ENCODE measurements at regions not wholly inside any gene's neighbourhood (a gene's known extent, or its start where the extent isn't known, plus 50 kb on each side); places are given as distances from the start of the nearest gene placed in this dataset.
A peak's percentile ranks its signal among the peaks of the same experiment; 100 is the strongest.
"Not testable (repeated sequence)": the region's sequence is repeated elsewhere in the genome, so short reads cannot be mapped to it uniquely, and the experiment has no call there.

- Mint-ChIP-seq H3K4me3 (ENCODE audit: low read depth) (no peak overlapping the region), H3K36me3 (ENCODE audit: low read depth) (no peaks in the 10 kb centered on the region), H3K4me1 (ENCODE audit: low read depth) (peaks cover 25% of the 10 kb centered on the region), H3K27ac (peak overlapping the region; percentile 81), H3K27me3 (ENCODE audit: low read depth) (no peaks in the 10 kb centered on the region), H3K9me3 (peaks cover 15% of the 10 kb centered on the region)
- no peak for DNase-seq (ENCODE audit: low spot score)
- intact Hi-C loops (cut with micrococcal nuclease): loop anchor here (10.0 kb wide), 1 partner anchor 268 kb away; the partner anchor contains the start of gene SCFD1
Observed at GRCh38 chr14:30356438-30357202, 202.3 kb upstream of the G2E3 start.

- Mint-ChIP-seq H3K27ac (no peak overlapping the region), H3K27me3 (ENCODE audit: low read depth) (no peaks in the 10 kb centered on the region), H3K4me1 (ENCODE audit: low read depth) (peaks cover 25% of the 10 kb centered on the region), H3K36me3 (ENCODE audit: low read depth) (no peaks in the 10 kb centered on the region), H3K4me3 (ENCODE audit: low read depth) (no peak overlapping the region), H3K9me3 (peaks cover 15% of the 10 kb centered on the region)
- DNase-seq (ENCODE audit: low spot score): no peak
- intact Hi-C loops (cut with micrococcal nuclease): loop anchor here (10.0 kb wide), 1 partner anchor 267 kb away; the partner anchor contains the start of gene SCFD1
Observed at GRCh38 chr14:30357791-30358190, 201.2 kb upstream of the G2E3 start.

- Mint-ChIP-seq H3K36me3 (ENCODE audit: low read depth) (no peaks in the 10 kb centered on the region), H3K4me3 (ENCODE audit: low read depth) (no peak overlapping the region), H3K9me3 (peaks cover 15% of the 10 kb centered on the region), H3K4me1 (ENCODE audit: low read depth) (no peaks in the 10 kb centered on the region), H3K27me3 (ENCODE audit: low read depth) (no peaks in the 10 kb centered on the region), H3K27ac (no peak overlapping the region)
- intact Hi-C loops (cut with micrococcal nuclease): no loop called here
- no peak for DNase-seq (ENCODE audit: low spot score)
Observed at GRCh38 chr14:30362369-30363218, 196.4 kb upstream of the G2E3 start.

GRCh38 chr14:30363219-30363880, 195.6 kb upstream of the G2E3 start:
- intact Hi-C loops (cut with micrococcal nuclease); H3K4me3 Mint-ChIP-seq (ENCODE audit: low read depth); H3K36me3 Mint-ChIP-seq (ENCODE audit: low read depth); DNase-seq (ENCODE audit: low spot score); H3K27ac Mint-ChIP-seq; H3K27me3 Mint-ChIP-seq (ENCODE audit: low read depth); H3K4me1 Mint-ChIP-seq (ENCODE audit: low read depth): not testable (repeated sequence)
- H3K9me3 Mint-ChIP-seq: peaks cover 15% of the 10 kb centered on the region

GRCh38 chr14:30369502-30370180, 189.3 kb upstream of the G2E3 start:
- H3K27ac Mint-ChIP-seq: no peak overlapping the region
- no peaks in the 10 kb centered on the region for H3K36me3 Mint-ChIP-seq (ENCODE audit: low read depth)
- no peak overlapping the region for H3K4me3 Mint-ChIP-seq (ENCODE audit: low read depth)
- no peaks in the 10 kb centered on the region for H3K4me1 Mint-ChIP-seq (ENCODE audit: low read depth)
- H3K9me3 Mint-ChIP-seq: no peaks in the 10 kb centered on the region
- intact Hi-C loops (cut with micrococcal nuclease): no loop called here
- H3K27me3 Mint-ChIP-seq (ENCODE audit: low read depth): peaks cover 5% of the 10 kb centered on the region
- no peak for DNase-seq (ENCODE audit: low spot score)

GRCh38 chr14:30373053-30373452, 185.9 kb upstream of the G2E3 start:
- intact Hi-C loops (cut with micrococcal nuclease): no loop called here
- Mint-ChIP-seq H3K4me3 (ENCODE audit: low read depth) (no peak overlapping the region), H3K27ac (no peak overlapping the region), H3K4me1 (ENCODE audit: low read depth) (no peaks in the 10 kb centered on the region), H3K9me3 (no peaks in the 10 kb centered on the region), H3K36me3 (ENCODE audit: low read depth) (no peaks in the 10 kb centered on the region), H3K27me3 (ENCODE audit: low read depth) (peaks cover 6% of the 10 kb centered on the region)
- no peak for DNase-seq (ENCODE audit: low spot score)

- intact Hi-C loops (cut with micrococcal nuclease): no loop called here
- no peak for DNase-seq (ENCODE audit: low spot score)
- Mint-ChIP-seq H3K9me3 (no peaks in the 10 kb centered on the region), H3K4me3 (ENCODE audit: low read depth) (no peak overlapping the region), H3K4me1 (ENCODE audit: low read depth) (no peaks in the 10 kb centered on the region), H3K27ac (no peak overlapping the region), H3K27me3 (ENCODE audit: low read depth) (peaks cover 9% of the 10 kb centered on the region), H3K36me3 (ENCODE audit: low read depth) (no peaks in the 10 kb centered on the region)
Observed at GRCh38 chr14:30373526-30373925, 185.4 kb upstream of the G2E3 start.

- intact Hi-C loops (cut with micrococcal nuclease): loop anchor here (1.0 to 2.0 kb wide), 3 partner anchors 21 to 147 kb away; no protein-coding TSS in a partner anchor
- Mint-ChIP-seq H3K4me3 (ENCODE audit: low read depth) (no peak overlapping the region), H3K27ac (no peak overlapping the region), H3K9me3 (no peaks in the 10 kb centered on the region), H3K4me1 (ENCODE audit: low read depth) (no peaks in the 10 kb centered on the region), H3K36me3 (ENCODE audit: low read depth) (no peaks in the 10 kb centered on the region), H3K27me3 (ENCODE audit: low read depth) (peaks cover 17% of the 10 kb centered on the region)
- peak; percentile 40 for DNase-seq (ENCODE audit: low spot score)
Observed at GRCh38 chr14:30375296-30375892, 183.6 kb upstream of the G2E3 start.

- intact Hi-C loops (cut with micrococcal nuclease): no loop called here
- Mint-ChIP-seq H3K4me3 (ENCODE audit: low read depth) (no peak overlapping the region), H3K27ac (no peak overlapping the region), H3K4me1 (ENCODE audit: low read depth) (no peaks in the 10 kb centered on the region), H3K36me3 (ENCODE audit: low read depth) (no peaks in the 10 kb centered on the region), H3K9me3 (no peaks in the 10 kb centered on the region), H3K27me3 (ENCODE audit: low read depth) (peaks cover 17% of the 10 kb centered on the region)
- DNase-seq (ENCODE audit: low spot score): no peak
Observed at GRCh38 chr14:30381861-30382480, 177.0 kb upstream of the G2E3 start.

- intact Hi-C loops (cut with micrococcal nuclease): no loop called here
- Mint-ChIP-seq H3K4me3 (ENCODE audit: low read depth) (no peak overlapping the region), H3K9me3 (no peaks in the 10 kb centered on the region), H3K27ac (no peak overlapping the region), H3K4me1 (ENCODE audit: low read depth) (peaks cover 2% of the 10 kb centered on the region), H3K36me3 (ENCODE audit: low read depth) (no peaks in the 10 kb centered on the region), H3K27me3 (ENCODE audit: low read depth) (peaks cover 4% of the 10 kb centered on the region)
- DNase-seq (ENCODE audit: low spot score): no peak
Observed at GRCh38 chr14:30385925-30386324, 173.0 kb upstream of the G2E3 start.

- H3K27me3 Mint-ChIP-seq (ENCODE audit: low read depth): peaks cover 4% of the 10 kb centered on the region
- intact Hi-C loops (cut with micrococcal nuclease): no loop called here
- no peak overlapping the region for H3K4me3 Mint-ChIP-seq (ENCODE audit: low read depth)
- no peaks in the 10 kb centered on the region for H3K9me3 Mint-ChIP-seq
- H3K4me1 Mint-ChIP-seq (ENCODE audit: low read depth): peaks cover 2% of the 10 kb centered on the region
- no peak for DNase-seq (ENCODE audit: low spot score)
- no peak overlapping the region for H3K27ac Mint-ChIP-seq
- H3K36me3 Mint-ChIP-seq (ENCODE audit: low read depth): no peaks in the 10 kb centered on the region
Observed at GRCh38 chr14:30387871-30388270, 171.1 kb upstream of the G2E3 start.

All from activated T-helper 2 cell treated with anti-CD3 and anti-CD28 coated beads, Interferon-gamma antibody, Interleukin-2, Interleukin-4, amounts not matched to agents 10 μg/mL and 5 μg/mL and 100 μg/mL, durations not matched to agents 14 hours and 24 hours and 36 hours (primary cell).